Astrocyte of the cerebellum (primary cell): ENCODE measurements at regions not wholly inside any gene's neighbourhood (a gene's known extent, or its start where the extent isn't known, plus 50 kb on each side); places are given as distances from the start of the nearest gene placed in this dataset.

Experiments
- DNase-seq: peaks from one replicate; pipeline ENCODE4 v3.0.0-alpha.2; 2011; ENCODE audit warnings: low read depth
- H3K4me3 ChIP-seq: 2 replicates; pipeline ENCODE4 v1.5.1; 2011; ENCODE audit warnings: mild to moderate bottlenecking, low read depth, low read length, moderate library complexity
- CTCF ChIP-seq: IDR thresholded peaks from 2 replicates; pipeline ENCODE4 v1.5.1; 2012; ENCODE audit warnings: low read length, low read depth, moderate library complexity, mild to moderate bottlenecking; ENCODE audit errors: missing control alignments
- in situ Hi-C: cut with HindIII; loops from 2 replicates; pipeline ENCODE4 v1.10.0; 2017; ENCODE audit warnings: low sequenced_read_pairs

GRCh38 chr2:150859877-150860276 lies 372.4 kb upstream of the RND3 start:
- no peak for TF ChIP-seq CTCF
- H3K4me3 ChIP-seq = no peak overlapping the region
- no peak for DNase-seq
- in situ Hi-C loops = no loop called here

GRCh38 chr2:150859162-150859561 lies 371.7 kb upstream of the RND3 start:
- H3K4me3 ChIP-seq = no peak overlapping the region
- TF ChIP-seq CTCF = no peak
- in situ Hi-C loops = no loop called here
- DNase-seq = no peak

GRCh38 chr2:150858382-150858781 lies 370.9 kb upstream of the RND3 start:
- DNase-seq = no peak
- no peak overlapping the region for H3K4me3 ChIP-seq
- no peak for TF ChIP-seq CTCF
- in situ Hi-C loops = no loop called here

GRCh38 chr2:150856596-150857281 lies 369.3 kb upstream of the RND3 start:
- H3K4me3 ChIP-seq = no peak overlapping the region
- no peak for DNase-seq
- in situ Hi-C loops = no loop called here
- no peak for TF ChIP-seq CTCF

GRCh38 chr2:150853263-150853662 lies 365.8 kb upstream of the RND3 start:
- H3K4me3 ChIP-seq = no peak overlapping the region
- no peak for DNase-seq
- no peak for TF ChIP-seq CTCF
- in situ Hi-C loops = no loop called here

GRCh38 chr2:150850641-150851040 lies 363.2 kb upstream of the RND3 start:
- DNase-seq = no peak
- in situ Hi-C loops = no loop called here
- H3K4me3 ChIP-seq = no peak overlapping the region
- no peak for TF ChIP-seq CTCF
